ENCODE measurements at regions not wholly inside any gene's neighbourhood (a gene's known extent, or its start where the extent isn't known, plus 50 kb on each side); places are given as distances from the start of the nearest gene placed in this dataset.

DNA sequence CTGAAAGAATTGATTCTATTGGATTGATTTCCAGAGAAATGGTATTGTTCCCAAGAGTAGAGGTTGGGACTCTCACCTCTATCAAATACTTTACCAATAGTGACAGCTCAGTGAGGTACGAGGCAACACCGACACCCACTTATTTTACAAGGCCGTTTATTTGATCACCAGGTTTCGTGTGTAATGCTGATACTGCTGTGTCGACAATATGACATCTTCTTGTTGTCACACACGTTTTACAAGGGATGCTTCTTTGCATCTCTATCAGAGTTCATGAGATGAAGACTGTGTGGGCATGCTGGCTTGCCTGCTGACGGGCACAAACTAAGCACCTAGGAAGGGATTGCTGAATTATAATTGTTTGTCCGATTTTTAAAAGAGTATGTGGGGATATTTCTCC, 217.8 kb upstream of the EGLN3 start:
- Histone ChIP-seq H3K4me1 (ENCODE audit: control extremely low read depth in 1 of 4, control insufficient read depth in 4 of 4, insufficient read depth in 4 of 4, low read length in 3 of 4) (peaks cover 6 to 13% (median 11%) of the 10 kb centered on the region in 4 experiments), H3K4me3 (ENCODE audit: control insufficient read depth in 1 of 7, extremely low read depth in 1 of 7, insufficient read depth in 4 of 7, low read depth in 2 of 7, low read length in 6 of 7) (no peak overlapping the region), H3K9me3 (ENCODE audit: control extremely low read depth in 1 of 5, control insufficient read depth in 4 of 5, insufficient read depth in 2 of 5, low read depth in 1 of 5, low read length in 4 of 5) (no peaks in the 10 kb centered on the region), H3K27me3 (replicated peaks in 2 of 5; ENCODE audit: control insufficient read depth in 4 of 5, insufficient read depth in 5 of 5, low read length in 4 of 5) (peaks cover 0 to 5% (median 0%) of the 10 kb centered on the region in 5 experiments), H3K27ac (ENCODE audit: insufficient read depth in 1 of 2, low read depth in 1 of 2, low read length in 2 of 2, poor library complexity in 1 of 2, severe bottlenecking in 2 of 2) (no peak overlapping the region), H3K36me3 (ENCODE audit: control insufficient read depth in 4 of 4, insufficient read depth in 4 of 4, low read length in 3 of 4) (no peaks in the 10 kb centered on the region)
- POLR2A ChIA-PET = no interaction called here
- 90% methylated on average over 6 of the region's 8 CpGs for WGBS (ENCODE audit: insufficient coverage)
- DNase-seq = no peak
- CTCF ChIA-PET = no interaction called here

DNA sequence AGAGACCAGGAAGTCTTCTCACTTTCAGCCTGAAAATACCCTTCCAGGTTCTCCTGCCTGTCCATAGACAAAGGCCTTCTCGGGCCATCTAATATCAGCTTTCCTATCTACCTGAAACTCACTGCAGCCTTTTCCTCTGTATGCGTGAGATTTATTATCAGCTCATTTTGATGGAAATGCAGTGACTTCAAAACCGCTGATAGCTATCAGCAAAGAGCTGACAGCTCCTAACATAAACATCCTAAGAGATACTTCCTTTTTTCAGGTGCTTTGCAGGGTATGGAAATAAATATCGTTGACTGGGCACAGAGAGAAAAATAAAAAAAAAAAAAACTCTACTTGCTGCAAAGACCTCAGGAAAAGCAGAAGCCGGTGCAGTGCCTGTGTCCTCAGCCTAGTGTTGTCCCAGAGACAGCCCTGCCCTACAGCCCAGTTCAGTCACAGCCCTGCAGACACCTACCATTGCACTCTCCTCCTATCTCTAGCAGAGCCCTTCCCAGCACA, 215.0 kb upstream of the EGLN3 start:
- DNase-seq = peak; percentile 2 to 54 (median 48)
- CTCF ChIA-PET = interaction anchor here (1.6 kb wide), 1 partner anchor 14 kb away, joined by 3 read pairs; no protein-coding TSS in a partner anchor
- POLR2A ChIA-PET = interaction anchor here (0.9 kb wide), 1 partner anchor 128 kb away, joined by 3 read pairs; no protein-coding TSS in a partner anchor

GRCh38 chr14:34164162-34164864, 213.4 kb upstream of the EGLN3 start:
- WGBS (ENCODE audit: insufficient coverage) = 74% methylated on average over 4 of the region's 6 CpGs
- DNase-seq = peak in 2 of 3 donors; percentile 13 to 18
- Histone ChIP-seq H3K27me3 (replicated peaks in 2 of 5; ENCODE audit: control insufficient read depth in 4 of 5, insufficient read depth in 5 of 5, low read length in 4 of 5) (no peaks in the 10 kb centered on the region), H3K9me3 (ENCODE audit: control extremely low read depth in 1 of 5, control insufficient read depth in 4 of 5, insufficient read depth in 2 of 5, low read depth in 1 of 5, low read length in 4 of 5) (no peaks in the 10 kb centered on the region), H3K27ac (ENCODE audit: insufficient read depth in 1 of 2, low read depth in 1 of 2, low read length in 2 of 2, poor library complexity in 1 of 2, severe bottlenecking in 2 of 2) (no peak overlapping the region), H3K4me1 (ENCODE audit: control extremely low read depth in 1 of 4, control insufficient read depth in 4 of 4, insufficient read depth in 4 of 4, low read length in 3 of 4) (peaks cover 6 to 13% (median 11%) of the 10 kb centered on the region in 4 experiments), H3K36me3 (ENCODE audit: control insufficient read depth in 4 of 4, insufficient read depth in 4 of 4, low read length in 3 of 4) (no peaks in the 10 kb centered on the region), H3K4me3 (ENCODE audit: control insufficient read depth in 1 of 7, extremely low read depth in 1 of 7, insufficient read depth in 4 of 7, low read depth in 2 of 7, low read length in 6 of 7) (no peak overlapping the region)
- ChIA-PET CTCF (no interaction called here), POLR2A (no interaction called here)

More for the DNA sequence above, 215.0 kb upstream of the EGLN3 start:
- H3K9me3 ChIP-seq (ENCODE audit: control extremely low read depth in 1 of 5, control insufficient read depth in 4 of 5, insufficient read depth in 2 of 5, low read depth in 1 of 5, low read length in 4 of 5) = no peaks in the 10 kb centered on the region
- H3K27ac ChIP-seq (ENCODE audit: insufficient read depth in 1 of 2, low read depth in 1 of 2, low read length in 2 of 2, poor library complexity in 1 of 2, severe bottlenecking in 2 of 2) = no peak overlapping the region
- H3K36me3 ChIP-seq (ENCODE audit: control insufficient read depth in 4 of 4, insufficient read depth in 4 of 4, low read length in 3 of 4) = no peaks in the 10 kb centered on the region
- H3K4me1 ChIP-seq (ENCODE audit: control extremely low read depth in 1 of 4, control insufficient read depth in 4 of 4, insufficient read depth in 4 of 4, low read length in 3 of 4) = peaks cover 6 to 13% (median 11%) of the 10 kb centered on the region in 4 experiments
- no peaks in the 10 kb centered on the region for H3K27me3 ChIP-seq (replicated peaks in 2 of 5; ENCODE audit: control insufficient read depth in 4 of 5, insufficient read depth in 5 of 5, low read length in 4 of 5)
- WGBS (ENCODE audit: insufficient coverage) = no CpG with 5 or more reads among the region's 5 CpGs
- peak overlapping the region in 1 of 7 experiments; percentile 6 for H3K4me3 ChIP-seq (ENCODE audit: control insufficient read depth in 1 of 7, extremely low read depth in 1 of 7, insufficient read depth in 4 of 7, low read depth in 2 of 7, low read length in 6 of 7)

GRCh38 chr14:34161351-34162082, 210.6 kb upstream of the EGLN3 start:
- Histone ChIP-seq H3K36me3 (ENCODE audit: control insufficient read depth in 4 of 4, insufficient read depth in 4 of 4, low read length in 3 of 4) (no peaks in the 10 kb centered on the region), H3K27me3 (replicated peaks in 2 of 5; ENCODE audit: control insufficient read depth in 4 of 5, insufficient read depth in 5 of 5, low read length in 4 of 5) (peaks cover 0 to 5% (median 0%) of the 10 kb centered on the region in 5 experiments), H3K9me3 (ENCODE audit: control extremely low read depth in 1 of 5, control insufficient read depth in 4 of 5, insufficient read depth in 2 of 5, low read depth in 1 of 5, low read length in 4 of 5) (no peaks in the 10 kb centered on the region), H3K4me3 (ENCODE audit: control insufficient read depth in 1 of 7, extremely low read depth in 1 of 7, insufficient read depth in 4 of 7, low read depth in 2 of 7, low read length in 6 of 7) (no peak overlapping the region), H3K4me1 (ENCODE audit: control extremely low read depth in 1 of 4, control insufficient read depth in 4 of 4, insufficient read depth in 4 of 4, low read length in 3 of 4) (peaks cover 5 to 11% (median 9%) of the 10 kb centered on the region in 4 experiments), H3K27ac (ENCODE audit: insufficient read depth in 1 of 2, low read depth in 1 of 2, low read length in 2 of 2, poor library complexity in 1 of 2, severe bottlenecking in 2 of 2) (no peak overlapping the region)
- 100% methylated on average over 2 of the region's 5 CpGs for WGBS (ENCODE audit: insufficient coverage)
- ChIA-PET CTCF (interaction anchor here (1.4 kb wide), 1 partner anchor 19 kb away, joined by 3 read pairs; no protein-coding TSS in a partner anchor), POLR2A (no interaction called here)
- DNase-seq = no peak

GRCh38 chr14:34160619-34161018, 209.7 kb upstream of the EGLN3 start:
- H3K4me3 ChIP-seq (ENCODE audit: control insufficient read depth in 1 of 7, extremely low read depth in 1 of 7, insufficient read depth in 4 of 7, low read depth in 2 of 7, low read length in 6 of 7) = no peak overlapping the region
- peaks cover 0 to 5% (median 0%) of the 10 kb centered on the region in 5 experiments for H3K27me3 ChIP-seq (replicated peaks in 2 of 5; ENCODE audit: control insufficient read depth in 4 of 5, insufficient read depth in 5 of 5, low read length in 4 of 5)
- H3K4me1 ChIP-seq (ENCODE audit: control extremely low read depth in 1 of 4, control insufficient read depth in 4 of 4, insufficient read depth in 4 of 4, low read length in 3 of 4) = peaks cover 0 to 2% (median under 1%) of the 10 kb centered on the region in 4 experiments
- POLR2A ChIA-PET = no interaction called here
- CTCF ChIA-PET = no interaction called here
- WGBS (ENCODE audit: insufficient coverage) = no CpG with 5 or more reads among the region's 2 CpGs
- no peaks in the 10 kb centered on the region for H3K9me3 ChIP-seq (ENCODE audit: control extremely low read depth in 1 of 5, control insufficient read depth in 4 of 5, insufficient read depth in 2 of 5, low read depth in 1 of 5, low read length in 4 of 5)
- no peak for DNase-seq
- H3K27ac ChIP-seq (ENCODE audit: insufficient read depth in 1 of 2, low read depth in 1 of 2, low read length in 2 of 2, poor library complexity in 1 of 2, severe bottlenecking in 2 of 2) = no peak overlapping the region
- no peaks in the 10 kb centered on the region for H3K36me3 ChIP-seq (ENCODE audit: control insufficient read depth in 4 of 4, insufficient read depth in 4 of 4, low read length in 3 of 4)

- no peak overlapping the region for H3K27ac ChIP-seq (ENCODE audit: insufficient read depth in 1 of 2, low read depth in 1 of 2, low read length in 2 of 2, poor library complexity in 1 of 2, severe bottlenecking in 2 of 2)
- POLR2A ChIA-PET = no interaction called here
- CTCF ChIA-PET = no interaction called here
- WGBS (ENCODE audit: insufficient coverage) = 100% methylated on average over 2 of the region's 2 CpGs
- no peaks in the 10 kb centered on the region for H3K36me3 ChIP-seq (ENCODE audit: control insufficient read depth in 4 of 4, insufficient read depth in 4 of 4, low read length in 3 of 4)
- no peak for DNase-seq
- H3K4me3 ChIP-seq (ENCODE audit: control insufficient read depth in 1 of 7, extremely low read depth in 1 of 7, insufficient read depth in 4 of 7, low read depth in 2 of 7, low read length in 6 of 7) = no peak overlapping the region
- no peaks in the 10 kb centered on the region for H3K9me3 ChIP-seq (ENCODE audit: control extremely low read depth in 1 of 5, control insufficient read depth in 4 of 5, insufficient read depth in 2 of 5, low read depth in 1 of 5, low read length in 4 of 5)
- H3K27me3 ChIP-seq (replicated peaks in 2 of 5; ENCODE audit: control insufficient read depth in 4 of 5, insufficient read depth in 5 of 5, low read length in 4 of 5) = peaks cover 0 to 5% (median 0%) of the 10 kb centered on the region in 5 experiments
- H3K4me1 ChIP-seq (ENCODE audit: control extremely low read depth in 1 of 4, control insufficient read depth in 4 of 4, insufficient read depth in 4 of 4, low read length in 3 of 4) = no peaks in the 10 kb centered on the region
Measured at GRCh38 chr14:34157651-34158050, 206.8 kb upstream of the EGLN3 start.

- H3K9me3 ChIP-seq (ENCODE audit: control extremely low read depth in 1 of 5, control insufficient read depth in 4 of 5, insufficient read depth in 2 of 5, low read depth in 1 of 5, low read length in 4 of 5) = peaks cover 0 to 3% (median 0%) of the 10 kb centered on the region in 5 experiments
- POLR2A ChIA-PET = no interaction called here
- DNase-seq = no peak
- 100% methylated on average over 2 of the region's 3 CpGs for WGBS (ENCODE audit: insufficient coverage)
- H3K27me3 ChIP-seq (replicated peaks in 2 of 5; ENCODE audit: control insufficient read depth in 4 of 5, insufficient read depth in 5 of 5, low read length in 4 of 5) = peaks cover 0 to 10% (median 3%) of the 10 kb centered on the region in 5 experiments
- H3K4me3 ChIP-seq (ENCODE audit: control insufficient read depth in 1 of 7, extremely low read depth in 1 of 7, insufficient read depth in 4 of 7, low read depth in 2 of 7, low read length in 6 of 7) = no peak overlapping the region
- no peaks in the 10 kb centered on the region for H3K36me3 ChIP-seq (ENCODE audit: control insufficient read depth in 4 of 4, insufficient read depth in 4 of 4, low read length in 3 of 4)
- no peaks in the 10 kb centered on the region for H3K4me1 ChIP-seq (ENCODE audit: control extremely low read depth in 1 of 4, control insufficient read depth in 4 of 4, insufficient read depth in 4 of 4, low read length in 3 of 4)
- CTCF ChIA-PET = interaction anchor here (1.1 kb wide), 1 partner anchor 29 kb away, joined by 4 read pairs; no protein-coding TSS in a partner anchor
- no peak overlapping the region for H3K27ac ChIP-seq (ENCODE audit: insufficient read depth in 1 of 2, low read depth in 1 of 2, low read length in 2 of 2, poor library complexity in 1 of 2, severe bottlenecking in 2 of 2)
Measured at GRCh38 chr14:34147461-34147860, 196.6 kb upstream of the EGLN3 start.

Measured in common myeloid progenitor, CD34-positive (primary cell).